NCI-H82 treated with DMSO at 0.1 percent for 48 hours (cell line): ENCODE measurements at regions not wholly inside any gene's neighbourhood (a gene's known extent, or its start where the extent isn't known, plus 50 kb on each side); places are given as distances from the start of the nearest gene placed in this dataset.

Source experiments
- DNase-seq: peaks from one replicate; lab custom pipeline; 2025; ENCODE audit not compliant: unreplicated experiment; lab: John Stamatoyannopoulos, UW

DNA sequence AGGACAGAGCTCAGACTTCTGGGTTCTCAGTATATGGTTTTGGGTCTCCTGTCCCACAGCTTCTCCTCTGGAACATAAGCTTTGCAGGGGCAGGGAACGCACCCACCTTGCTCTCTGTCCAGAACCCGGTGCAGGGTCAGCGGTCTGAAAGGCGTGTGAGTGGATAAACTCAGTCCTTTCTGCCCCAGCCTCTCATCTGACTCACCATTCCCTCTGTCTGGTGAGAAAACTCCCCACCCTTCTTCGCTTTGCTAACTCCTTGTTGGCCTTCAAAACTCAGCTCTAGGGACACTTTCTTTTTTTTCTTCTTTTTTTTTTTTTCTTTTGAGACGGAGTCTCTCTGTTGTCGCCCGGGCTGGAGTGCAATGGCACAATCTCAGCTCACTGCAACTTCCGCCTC, 68.9 kb upstream of the NUP50 start:
- DNase-seq = no peak

DNA sequence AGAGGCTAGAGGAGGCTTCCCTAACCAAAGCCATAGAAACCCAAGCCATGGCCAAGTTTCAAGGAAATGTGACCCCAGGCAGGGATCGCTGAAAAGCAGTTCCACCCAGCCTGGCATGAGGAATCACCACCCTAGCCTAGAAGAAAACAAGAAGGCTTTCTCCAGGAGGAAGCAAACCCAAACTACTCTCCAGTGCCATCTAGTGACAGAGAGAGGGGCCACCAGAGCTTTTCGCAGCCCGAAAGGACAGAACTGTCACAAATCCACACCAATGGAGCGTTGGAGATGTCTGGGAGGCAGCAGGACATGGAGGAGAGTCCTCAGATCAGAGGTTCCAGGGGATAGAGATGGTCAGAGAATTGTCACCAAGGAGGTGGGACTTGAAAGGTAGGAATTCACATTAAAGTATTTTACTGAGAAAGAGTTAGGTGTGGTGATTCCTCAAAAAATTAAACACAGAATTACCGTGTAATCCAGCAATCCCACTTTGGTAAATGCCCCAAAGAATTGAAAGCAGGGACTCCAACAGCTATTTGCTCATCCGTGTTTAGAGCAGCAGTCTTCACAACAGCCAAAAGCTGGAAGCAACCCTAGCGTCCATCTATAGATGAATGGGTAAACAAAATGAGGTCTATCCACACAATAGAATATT, 67.3 kb upstream of the NUP50 start:
- peak; percentile 24 for DNase-seq

DNA sequence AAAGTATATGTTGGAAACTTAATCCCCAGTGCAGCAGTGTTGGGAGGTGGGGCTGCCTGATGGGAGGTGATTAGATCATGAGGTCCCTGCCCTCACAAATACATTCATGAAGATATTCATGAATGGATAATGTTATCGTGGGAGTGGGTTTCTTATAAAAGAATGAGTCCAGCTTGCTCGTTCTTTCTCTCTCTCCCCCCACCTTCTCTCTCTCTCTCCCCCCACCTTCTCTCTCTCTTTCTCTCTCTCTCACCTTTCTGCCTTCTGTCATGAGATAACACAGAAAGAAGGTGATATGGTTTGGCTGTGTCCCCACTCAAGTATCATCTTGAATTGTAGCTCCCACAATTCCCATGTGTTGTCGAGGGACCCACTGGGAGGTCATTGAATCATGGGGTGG, 66.7 kb upstream of the NUP50 start:
- DNase-seq = no peak

DNA sequence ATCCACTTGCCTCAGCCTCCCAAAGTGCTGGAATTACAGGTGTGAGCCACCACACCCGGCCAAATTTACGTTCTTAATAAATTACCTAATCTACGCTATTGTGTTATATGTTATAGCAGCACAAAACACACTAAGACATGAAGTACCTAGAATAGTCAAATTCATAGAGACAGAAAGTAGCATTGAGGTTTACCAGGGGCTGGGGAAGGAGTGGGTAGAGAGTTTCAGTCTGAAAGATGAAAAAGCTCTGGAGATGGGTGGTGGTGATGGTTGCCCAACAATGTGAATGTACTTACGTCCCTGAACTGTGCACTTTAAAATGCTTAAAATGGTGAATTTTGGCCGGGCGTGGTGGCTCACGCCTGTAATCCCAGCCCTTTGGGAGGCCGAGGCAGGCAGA, 65.7 kb upstream of the NUP50 start:
- no peak for DNase-seq

DNA sequence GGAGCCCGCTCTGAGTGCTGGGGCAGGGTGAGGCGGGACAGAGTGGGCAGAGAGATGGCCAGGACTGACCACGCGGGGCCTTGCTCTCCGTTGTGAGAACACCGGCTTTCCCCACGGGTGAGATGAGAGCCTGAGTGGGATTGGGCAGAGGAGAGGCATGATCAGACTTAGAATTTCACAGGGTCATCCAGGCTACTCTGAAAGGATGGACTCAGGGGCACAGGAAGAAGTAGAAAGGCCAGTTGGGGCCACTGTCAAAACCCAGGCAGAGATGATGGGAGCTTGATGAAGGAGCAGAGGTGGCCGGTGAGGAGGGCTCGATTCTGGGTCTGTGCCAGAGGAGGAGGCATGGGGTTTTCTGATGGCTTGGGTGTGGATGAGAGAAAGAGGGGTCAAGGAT, 63.8 kb upstream of the NUP50 start:
- no peak for DNase-seq

DNA sequence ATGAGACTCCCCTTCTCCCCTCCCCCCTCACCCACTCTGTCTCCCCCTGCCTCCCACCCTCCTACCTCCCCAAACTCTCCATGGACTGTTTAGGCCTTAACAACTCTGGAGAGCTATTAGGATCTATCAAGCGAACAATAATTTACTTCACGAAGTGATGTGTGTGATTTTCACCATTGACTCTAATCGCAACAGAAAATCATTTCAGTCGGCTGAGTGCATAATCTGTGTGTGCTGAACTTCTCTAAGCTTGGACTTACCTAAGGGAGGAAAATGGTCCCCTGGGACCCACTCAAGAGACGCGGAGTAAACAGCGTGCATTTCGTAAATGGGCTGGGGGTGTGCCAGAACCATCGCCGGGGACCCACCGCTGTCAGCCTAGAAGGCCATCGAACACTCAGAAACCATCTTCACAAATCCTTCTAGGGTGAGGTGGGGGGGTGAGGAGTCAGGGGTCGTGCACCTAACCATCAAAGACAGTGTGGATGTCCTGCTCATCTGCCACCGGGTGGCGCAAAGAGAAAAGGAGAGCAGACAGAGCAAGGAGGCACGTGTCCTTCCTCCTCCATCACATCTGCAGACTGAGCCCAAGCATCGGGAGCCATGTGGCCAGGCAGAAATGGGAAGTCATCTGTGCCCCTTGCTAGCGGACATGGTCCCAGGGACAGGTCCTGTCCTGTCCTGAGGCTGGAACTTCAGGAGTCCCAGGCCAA, 62.1 kb upstream of the NUP50 start:
- DNase-seq = peak; percentile 35

DNA sequence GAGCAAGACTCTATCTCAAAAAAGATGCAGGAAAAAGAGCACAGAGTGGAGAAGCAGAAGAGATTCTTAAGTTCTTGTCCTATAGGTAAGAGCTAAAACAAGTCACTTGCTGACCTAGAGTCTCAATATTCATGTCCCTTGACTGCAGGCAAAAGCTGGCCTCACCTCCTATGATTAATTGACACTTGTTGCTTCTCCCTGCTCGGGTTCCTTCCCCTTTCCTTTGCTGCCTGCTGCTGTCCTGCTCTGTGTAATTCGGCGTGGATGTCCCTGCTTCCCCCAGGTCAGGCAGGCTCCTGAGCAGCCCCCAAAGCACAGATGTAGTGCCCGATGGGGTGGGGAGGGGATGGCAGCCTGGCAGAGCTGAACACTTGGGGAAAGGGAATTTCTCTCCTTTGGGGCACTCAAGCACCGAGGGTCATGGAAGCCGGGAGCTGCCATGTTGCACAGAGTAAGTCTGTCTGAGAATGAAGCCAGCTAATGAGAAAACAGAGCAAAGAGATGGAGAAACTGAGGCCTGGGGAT, 60.8 kb upstream of the NUP50 start:
- DNase-seq = no peak

DNA sequence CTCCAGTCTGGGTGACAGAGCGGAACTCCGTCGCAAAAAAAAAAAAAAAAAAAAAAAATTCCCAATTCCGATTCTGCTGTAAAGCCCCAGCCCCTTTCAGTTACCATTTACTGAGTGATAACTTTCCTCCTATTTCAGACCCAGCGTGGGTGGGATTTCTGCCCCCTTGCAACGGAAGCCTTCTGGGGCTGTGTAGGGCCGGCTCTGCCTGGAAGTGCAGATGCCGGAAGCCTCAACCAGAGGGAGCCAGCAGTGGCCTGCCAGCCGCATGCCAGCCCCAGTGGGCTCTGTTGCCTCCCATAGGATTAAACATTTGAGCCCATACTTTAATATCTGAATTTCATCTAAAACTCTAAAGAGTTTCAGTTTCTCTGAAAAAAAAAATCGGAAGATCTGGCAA, 60.0 kb upstream of the NUP50 start:
- DNase-seq = no peak

DNA sequence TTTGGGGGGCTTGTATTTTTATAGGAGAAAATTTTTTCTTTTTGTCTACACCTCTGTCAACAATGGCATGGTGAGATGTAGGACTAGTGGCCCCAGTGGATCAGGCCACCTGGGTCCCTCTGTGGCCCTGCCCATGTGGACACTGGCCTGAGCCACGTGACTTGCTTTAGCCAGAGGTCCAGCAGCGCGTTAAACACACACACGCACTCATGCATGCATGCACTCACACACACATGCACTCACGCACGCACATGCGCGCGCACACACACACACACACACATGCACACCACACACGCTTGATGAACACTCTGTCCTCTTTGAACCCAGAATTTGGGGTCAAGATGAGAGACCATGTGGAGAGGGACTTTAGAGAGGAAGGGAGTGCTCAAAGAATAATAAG, 59.4 kb upstream of the NUP50 start:
- DNase-seq = no peak

DNA sequence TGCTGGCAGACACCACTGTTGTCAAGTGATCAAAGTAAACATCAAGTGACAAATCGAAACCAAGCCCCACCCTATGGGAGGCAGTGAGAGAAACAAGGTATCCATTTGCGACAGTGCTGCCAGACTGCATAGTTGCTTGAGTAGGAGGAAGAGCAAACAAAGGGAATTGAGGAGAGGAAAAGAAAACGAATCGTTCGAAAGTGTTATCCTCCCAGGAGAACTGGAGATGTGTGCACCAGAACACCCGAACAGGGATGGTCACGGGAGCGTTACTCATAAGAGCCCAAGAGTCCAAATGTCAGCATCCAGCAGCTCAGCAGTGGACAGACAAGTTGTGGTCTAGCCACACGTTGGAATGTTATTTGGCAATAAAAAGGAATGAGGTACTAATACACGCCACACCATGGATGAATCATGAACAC, 58.4 kb upstream of the NUP50 start:
- DNase-seq = no peak

DNA sequence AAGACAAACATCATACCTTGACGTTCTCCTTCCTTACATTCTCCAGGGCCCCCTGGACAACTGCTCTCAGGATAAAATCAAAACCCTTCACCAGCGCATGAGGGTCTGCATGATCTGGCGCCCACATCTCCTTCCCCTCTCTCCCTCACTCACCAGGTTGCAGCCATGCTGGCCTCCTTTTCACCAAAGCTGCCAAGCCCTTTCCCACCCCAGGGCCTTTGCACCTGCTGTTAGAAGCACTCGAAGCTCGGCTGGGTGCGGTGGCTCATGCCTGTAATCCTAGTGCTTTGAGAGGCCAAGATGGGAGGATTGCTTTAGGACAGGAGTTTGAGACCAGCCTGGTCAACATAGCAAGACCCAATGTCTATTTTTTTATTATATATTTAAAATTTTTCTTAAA, 56.1 kb upstream of the NUP50 start:
- DNase-seq = no peak

DNA sequence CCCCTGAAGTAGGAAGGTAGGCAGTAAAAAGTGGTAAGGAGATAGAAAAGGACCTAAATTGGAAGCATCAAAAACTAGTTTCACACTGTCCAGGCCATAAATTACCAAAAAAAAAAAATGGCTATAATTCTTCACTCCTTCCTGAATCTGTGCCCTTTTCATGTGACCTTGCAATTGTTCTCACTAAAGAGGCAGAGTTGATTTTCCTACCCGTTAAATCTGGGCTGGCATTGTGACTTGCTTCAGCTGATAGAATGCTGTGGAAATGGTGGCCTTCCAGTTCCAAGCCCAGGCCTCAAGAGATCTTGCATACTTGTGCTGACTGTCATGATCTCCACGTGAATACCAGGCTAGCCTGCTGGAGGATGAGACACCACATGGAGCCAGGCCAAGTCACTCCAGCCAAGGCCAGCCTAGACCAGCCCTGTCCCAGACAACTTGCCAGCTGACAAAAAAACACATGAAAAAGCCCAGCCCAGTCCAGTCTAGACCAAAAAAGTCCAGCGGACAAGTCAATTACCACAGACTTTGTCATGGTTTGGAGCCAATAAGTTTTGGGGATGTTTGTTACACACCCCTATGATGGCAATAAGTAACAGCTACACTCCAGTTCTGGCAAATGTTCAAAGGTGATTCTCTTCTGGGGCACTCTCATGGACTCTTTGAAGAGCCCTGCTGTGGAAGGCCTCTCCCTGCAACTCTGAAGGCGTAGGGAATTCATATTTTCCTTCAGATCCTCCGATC, 51.4 kb upstream of the NUP50 start:
- DNase-seq = no peak
